SK-N-SH treated with all-trans-retinoic acid at 6 μM for 48 hours (cell line): ENCODE measurements at regions not wholly inside any gene's neighbourhood (a gene's known extent, or its start where the extent isn't known, plus 50 kb on each side); places are given as distances from the start of the nearest gene placed in this dataset.

Experiments
- ARNTL ChIP-seq: fragments of 450-650 bp; formaldehyde crosslinking; IDR thresholded peaks from 2 replicates; pipeline ENCODE4 v1.5.0; 2020; ENCODE audit warnings: low read depth, mild to moderate bottlenecking, moderate library complexity, borderline replicate concordance
- BACH2 ChIP-seq: fragments of 250-450 bp; sonication (Bioruptor Pico); IDR thresholded peaks from 2 replicates; pipeline ENCODE4 v1.9.0; 2021; ENCODE audit warnings: mild to moderate bottlenecking, borderline replicate concordance
- GLIS3 ChIP-seq: fragments of 250-450 bp; sonication (Bioruptor Pico); IDR thresholded peaks from 2 replicates; pipeline ENCODE4 v1.5.0; 2020; ENCODE audit warnings: mild to moderate bottlenecking, moderate library complexity
- OSR1 ChIP-seq: fragments of 250-450 bp; sonication (Bioruptor Pico); IDR thresholded peaks from 2 replicates; pipeline ENCODE4 v1.8.0; 2022; ENCODE audit warnings: moderate library complexity, mild to moderate bottlenecking, inconsistent platforms
- RARB ChIP-seq: fragments of 250-450 bp; sonication (Bioruptor Pico); IDR thresholded peaks from 2 replicates; pipeline ENCODE4 v1.8.0; 2021; ENCODE audit warnings: mild to moderate bottlenecking, moderate library complexity
- TCF4 ChIP-seq: fragments of 250-450 bp; sonication (Bioruptor Pico); IDR thresholded peaks from 2 replicates; pipeline ENCODE4 v1.8.0; 2021; ENCODE audit warnings: mild to moderate bottlenecking, moderate library complexity, borderline replicate concordance
- ZFP3 ChIP-seq: fragments of 250-450 bp; sonication (Bioruptor Pico); IDR thresholded peaks from 2 replicates; pipeline ENCODE4 v1.5.0; 2020; ENCODE audit warnings: mild to moderate bottlenecking, moderate library complexity
- ZFP30 ChIP-seq: fragments of 450-650 bp; formaldehyde crosslinking; IDR thresholded peaks from 2 replicates; pipeline ENCODE4 v1.5.0; 2022; ENCODE audit warnings: mild to moderate bottlenecking, moderate library complexity
- ZNF565 ChIP-seq: fragments of 450-650 bp; formaldehyde crosslinking; conservative IDR thresholded peaks from 2 replicates; pipeline ENCODE4 v1.5.0; 2020; ENCODE audit warnings: low read depth, mild to moderate bottlenecking, moderate library complexity
- ZNF70 ChIP-seq: fragments of 450-650 bp; formaldehyde crosslinking; IDR thresholded peaks from 2 replicates; pipeline ENCODE4 v1.5.0; 2020; ENCODE audit warnings: mild to moderate bottlenecking, moderate library complexity
- TF ChIP-seq, protein P1 (sequence below): fragments of 250-450 bp; sonication (Bioruptor Pico); IDR thresholded peaks from 2 replicates; pipeline ENCODE4 v1.8.0; 2020; ENCODE audit warnings: mild to moderate bottlenecking, moderate library complexity, borderline replicate concordance
- TF ChIP-seq, protein P2 (sequence below): fragments of 250-450 bp; sonication (Bioruptor Pico); IDR thresholded peaks from 2 replicates; pipeline ENCODE4 v1.5.1; 2021; ENCODE audit warnings: mild to moderate bottlenecking, moderate library complexity
- TF ChIP-seq, protein P3 (sequence below): fragments of 250-450 bp; sonication (Bioruptor Pico); IDR thresholded peaks from 2 replicates; pipeline ENCODE4 v1.8.0; 2021; ENCODE audit warnings: low read depth, mild to moderate bottlenecking, moderate library complexity, borderline replicate concordance
- TF ChIP-seq, protein P4 (sequence below): fragments of 250-450 bp; sonication (Bioruptor Pico); IDR thresholded peaks from 2 replicates; pipeline ENCODE4 v1.5.0; 2020; ENCODE audit warnings: mild to moderate bottlenecking, moderate library complexity

DNA sequence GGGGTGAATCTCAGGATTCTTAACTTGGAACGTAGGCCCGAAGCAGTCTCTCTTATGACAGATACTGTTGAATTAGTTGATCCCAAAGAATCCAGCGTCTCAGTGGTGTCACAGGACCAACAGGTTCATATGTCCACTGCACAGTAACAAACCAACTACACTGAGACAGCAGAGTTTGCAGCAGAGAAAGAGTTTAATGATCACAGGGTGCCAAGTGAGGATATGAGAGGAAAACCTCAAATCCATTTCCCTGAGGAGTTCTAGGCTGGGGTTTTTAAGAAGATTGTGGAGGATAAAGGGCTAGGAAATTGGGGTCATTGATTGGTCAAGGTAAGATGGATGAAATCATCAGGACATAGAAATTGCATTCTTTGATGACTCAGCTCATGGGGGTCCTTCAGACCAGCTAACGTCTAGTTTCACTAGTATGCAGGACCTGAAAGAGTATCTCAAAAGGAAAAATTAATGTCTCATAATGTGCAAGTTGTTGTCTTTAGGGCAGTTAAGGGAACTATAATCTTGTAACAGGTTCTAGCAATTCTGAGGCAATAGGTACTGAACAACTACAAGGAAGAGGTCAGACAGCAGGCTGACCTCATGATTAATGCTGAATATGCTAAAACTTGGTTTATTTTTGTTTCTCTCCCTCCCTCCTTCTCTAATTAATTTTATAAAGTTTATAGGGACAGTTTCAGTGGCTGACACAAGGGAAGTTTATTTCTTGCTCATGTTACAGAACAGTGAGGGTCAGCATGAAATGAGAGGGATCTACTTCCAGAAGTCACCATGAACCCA lies 310.9 kb upstream of the NEBL start:
- TF ChIP-seq ZFP3 (CRISPR knock-in tag) (no peak), ARNTL (CRISPR knock-in tag) (no peak), ZNF565 (CRISPR knock-in tag) (no peak), BACH2 (CRISPR knock-in tag) (no peak), RARB (CRISPR knock-in tag) (no peak), ZNF70 (CRISPR knock-in tag) (no peak), OSR1 (CRISPR knock-in tag) (no peak), GLIS3 (CRISPR knock-in tag) (no peak), ZFP30 (CRISPR knock-in tag) (no peak), TCF4 (CRISPR knock-in tag) (no peak)
- TF ChIP-seq, protein P1, sequence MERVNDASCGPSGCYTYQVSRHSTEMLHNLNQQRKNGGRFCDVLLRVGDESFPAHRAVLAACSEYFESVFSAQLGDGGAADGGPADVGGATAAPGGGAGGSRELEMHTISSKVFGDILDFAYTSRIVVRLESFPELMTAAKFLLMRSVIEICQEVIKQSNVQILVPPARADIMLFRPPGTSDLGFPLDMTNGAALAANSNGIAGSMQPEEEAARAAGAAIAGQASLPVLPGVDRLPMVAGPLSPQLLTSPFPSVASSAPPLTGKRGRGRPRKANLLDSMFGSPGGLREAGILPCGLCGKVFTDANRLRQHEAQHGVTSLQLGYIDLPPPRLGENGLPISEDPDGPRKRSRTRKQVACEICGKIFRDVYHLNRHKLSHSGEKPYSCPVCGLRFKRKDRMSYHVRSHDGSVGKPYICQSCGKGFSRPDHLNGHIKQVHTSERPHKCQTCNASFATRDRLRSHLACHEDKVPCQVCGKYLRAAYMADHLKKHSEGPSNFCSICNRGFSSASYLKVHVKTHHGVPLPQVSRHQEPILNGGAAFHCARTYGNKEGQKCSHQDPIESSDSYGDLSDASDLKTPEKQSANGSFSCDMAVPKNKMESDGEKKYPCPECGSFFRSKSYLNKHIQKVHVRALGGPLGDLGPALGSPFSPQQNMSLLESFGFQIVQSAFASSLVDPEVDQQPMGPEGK (CRISPR knock-in tag): no peak
- TF ChIP-seq, protein P2, sequence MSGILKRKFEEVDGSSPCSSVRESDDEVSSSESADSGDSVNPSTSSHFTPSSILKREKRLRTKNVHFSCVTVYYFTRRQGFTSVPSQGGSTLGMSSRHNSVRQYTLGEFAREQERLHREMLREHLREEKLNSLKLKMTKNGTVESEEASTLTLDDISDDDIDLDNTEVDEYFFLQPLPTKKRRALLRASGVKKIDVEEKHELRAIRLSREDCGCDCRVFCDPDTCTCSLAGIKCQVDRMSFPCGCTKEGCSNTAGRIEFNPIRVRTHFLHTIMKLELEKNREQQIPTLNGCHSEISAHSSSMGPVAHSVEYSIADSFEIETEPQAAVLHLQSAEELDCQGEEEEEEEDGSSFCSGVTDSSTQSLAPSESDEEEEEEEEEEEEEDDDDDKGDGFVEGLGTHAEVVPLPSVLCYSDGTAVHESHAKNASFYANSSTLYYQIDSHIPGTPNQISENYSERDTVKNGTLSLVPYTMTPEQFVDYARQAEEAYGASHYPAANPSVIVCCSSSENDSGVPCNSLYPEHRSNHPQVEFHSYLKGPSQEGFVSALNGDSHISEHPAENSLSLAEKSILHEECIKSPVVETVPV (CRISPR knock-in tag): no peak
- TF ChIP-seq, protein P3, sequence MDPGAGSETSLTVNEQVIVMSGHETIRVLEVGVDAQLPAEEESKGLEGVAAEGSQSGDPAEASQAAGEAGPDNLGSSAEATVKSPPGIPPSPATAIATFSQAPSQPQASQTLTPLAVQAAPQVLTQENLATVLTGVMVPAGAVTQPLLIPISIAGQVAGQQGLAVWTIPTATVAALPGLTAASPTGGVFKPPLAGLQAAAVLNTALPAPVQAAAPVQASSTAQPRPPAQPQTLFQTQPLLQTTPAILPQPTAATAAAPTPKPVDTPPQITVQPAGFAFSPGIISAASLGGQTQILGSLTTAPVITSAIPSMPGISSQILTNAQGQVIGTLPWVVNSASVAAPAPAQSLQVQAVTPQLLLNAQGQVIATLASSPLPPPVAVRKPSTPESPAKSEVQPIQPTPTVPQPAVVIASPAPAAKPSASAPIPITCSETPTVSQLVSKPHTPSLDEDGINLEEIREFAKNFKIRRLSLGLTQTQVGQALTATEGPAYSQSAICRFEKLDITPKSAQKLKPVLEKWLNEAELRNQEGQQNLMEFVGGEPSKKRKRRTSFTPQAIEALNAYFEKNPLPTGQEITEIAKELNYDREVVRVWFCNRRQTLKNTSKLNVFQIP (CRISPR knock-in tag): no peak
- TF ChIP-seq, protein P4, sequence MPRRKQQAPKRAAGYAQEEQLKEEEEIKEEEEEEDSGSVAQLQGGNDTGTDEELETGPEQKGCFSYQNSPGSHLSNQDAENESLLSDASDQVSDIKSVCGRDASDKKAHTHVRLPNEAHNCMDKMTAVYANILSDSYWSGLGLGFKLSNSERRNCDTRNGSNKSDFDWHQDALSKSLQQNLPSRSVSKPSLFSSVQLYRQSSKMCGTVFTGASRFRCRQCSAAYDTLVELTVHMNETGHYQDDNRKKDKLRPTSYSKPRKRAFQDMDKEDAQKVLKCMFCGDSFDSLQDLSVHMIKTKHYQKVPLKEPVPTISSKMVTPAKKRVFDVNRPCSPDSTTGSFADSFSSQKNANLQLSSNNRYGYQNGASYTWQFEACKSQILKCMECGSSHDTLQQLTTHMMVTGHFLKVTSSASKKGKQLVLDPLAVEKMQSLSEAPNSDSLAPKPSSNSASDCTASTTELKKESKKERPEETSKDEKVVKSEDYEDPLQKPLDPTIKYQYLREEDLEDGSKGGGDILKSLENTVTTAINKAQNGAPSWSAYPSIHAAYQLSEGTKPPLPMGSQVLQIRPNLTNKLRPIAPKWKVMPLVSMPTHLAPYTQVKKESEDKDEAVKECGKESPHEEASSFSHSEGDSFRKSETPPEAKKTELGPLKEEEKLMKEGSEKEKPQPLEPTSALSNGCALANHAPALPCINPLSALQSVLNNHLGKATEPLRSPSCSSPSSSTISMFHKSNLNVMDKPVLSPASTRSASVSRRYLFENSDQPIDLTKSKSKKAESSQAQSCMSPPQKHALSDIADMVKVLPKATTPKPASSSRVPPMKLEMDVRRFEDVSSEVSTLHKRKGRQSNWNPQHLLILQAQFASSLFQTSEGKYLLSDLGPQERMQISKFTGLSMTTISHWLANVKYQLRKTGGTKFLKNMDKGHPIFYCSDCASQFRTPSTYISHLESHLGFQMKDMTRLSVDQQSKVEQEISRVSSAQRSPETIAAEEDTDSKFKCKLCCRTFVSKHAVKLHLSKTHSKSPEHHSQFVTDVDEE (CRISPR knock-in tag): no peak
